ENCODE measurements at regions not wholly inside any gene's neighbourhood (a gene's known extent, or its start where the extent isn't known, plus 50 kb on each side); places are given as distances from the start of the nearest gene placed in this dataset.

DNA sequence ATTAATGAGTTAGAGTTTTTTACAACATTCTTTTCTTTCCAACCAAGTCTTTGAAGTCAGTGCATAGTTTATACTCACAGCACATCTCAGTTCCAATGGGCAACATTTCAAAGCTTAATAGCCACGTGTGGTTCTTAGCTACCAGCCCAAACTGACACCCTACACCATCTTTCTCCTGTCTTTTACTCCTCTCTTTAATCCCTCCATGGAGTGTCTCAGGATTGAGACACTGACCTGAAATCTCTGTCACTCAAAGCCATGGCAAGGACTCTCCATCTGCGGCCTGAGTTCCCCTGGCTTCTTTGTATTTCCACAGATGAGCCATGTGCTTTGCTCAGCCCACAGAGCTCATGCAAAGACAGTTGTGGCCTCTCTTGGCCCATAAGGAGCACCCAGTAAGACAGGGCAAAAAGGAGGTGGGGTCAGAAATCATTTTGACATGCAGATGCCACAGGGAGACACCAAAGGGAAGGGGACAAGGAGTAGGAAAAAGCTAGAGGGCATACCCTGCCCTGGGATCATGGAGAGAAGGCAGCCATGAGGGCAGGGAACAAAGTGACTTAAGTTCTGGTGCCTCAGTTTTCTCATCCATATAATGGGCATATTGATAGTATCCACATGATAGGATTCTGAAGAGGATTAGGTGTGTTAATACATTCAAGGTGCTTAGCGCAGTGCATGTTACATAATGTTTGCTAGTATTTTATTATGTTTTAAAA lies 493.6 kb upstream of the PROK2 start:
- no peak for TF ChIP-seq CTCF (IDR thresholded peaks at IDR 0.05 in 4 of 5, conservative IDR thresholded peaks at IDR 0.05 in 1 of 5)
- TF ChIP-seq POLR2A (IDR thresholded peaks at IDR 0.05): no peak

Measured in gastrocnemius medialis (tissue), 4 donors.